ENCODE measurements at regions not wholly inside any gene's neighbourhood (a gene's known extent, or its start where the extent isn't known, plus 50 kb on each side); places are given as distances from the start of the nearest gene placed in this dataset.

- no peak for ATAC-seq (replicated peaks in 1 of 2)
- H3K4me1 Mint-ChIP-seq (ENCODE audit: low read depth): no peaks in the 10 kb centered on the region
- peaks cover 1 to 2% of the 10 kb centered on the region in 2 donors for H3K36me3 Mint-ChIP-seq (ENCODE audit: insufficient read depth in 2 of 2)
- H3K27me3 Mint-ChIP-seq (ENCODE audit: low read depth): no peaks in the 10 kb centered on the region
- peaks cover 8% of the 10 kb centered on the region in 2 donors for H3K9me3 Mint-ChIP-seq
- no peak overlapping the region for H3K27ac Mint-ChIP-seq
- no peak overlapping the region for H3K4me3 Mint-ChIP-seq
- no peak for DNase-seq
Observed at GRCh38 chr22:48838846-48839730, 988.6 kb downstream of the BRD1 start.

- ATAC-seq (replicated peaks in 1 of 2) (no peak), DNase-seq (no peak)
- H3K27me3 Mint-ChIP-seq (ENCODE audit: low read depth): peaks cover 5% of the 10 kb centered on the region
- peaks cover 1 to 2% of the 10 kb centered on the region in 2 donors for H3K36me3 Mint-ChIP-seq (ENCODE audit: insufficient read depth in 2 of 2)
- no peaks in the 10 kb centered on the region for H3K4me1 Mint-ChIP-seq (ENCODE audit: low read depth)
- no peak overlapping the region for H3K4me3 Mint-ChIP-seq
- no peak overlapping the region for H3K27ac Mint-ChIP-seq
- H3K9me3 Mint-ChIP-seq: peaks cover 8 to 11% of the 10 kb centered on the region in 2 donors
Observed at GRCh38 chr22:48838376-48838775, 989.3 kb downstream of the BRD1 start.

GRCh38 chr22:48837341-48837935 is 990.2 kb downstream of the BRD1 start:
- no peak for DNase-seq
- no peak overlapping the region for H3K4me3 Mint-ChIP-seq
- no peak overlapping the region for H3K27ac Mint-ChIP-seq
- no peak for ATAC-seq (replicated peaks in 1 of 2)
- H3K9me3 Mint-ChIP-seq: peaks cover 12 to 15% of the 10 kb centered on the region in 2 donors
- no peaks in the 10 kb centered on the region for H3K4me1 Mint-ChIP-seq (ENCODE audit: low read depth)
- peaks cover 5 to 7% of the 10 kb centered on the region in 2 donors for H3K36me3 Mint-ChIP-seq (ENCODE audit: insufficient read depth in 2 of 2)
- H3K27me3 Mint-ChIP-seq (ENCODE audit: low read depth): peaks cover 9% of the 10 kb centered on the region

- Mint-ChIP-seq H3K4me3 (no peak overlapping the region), H3K27me3 (ENCODE audit: low read depth) (peaks cover 9% of the 10 kb centered on the region), H3K36me3 (ENCODE audit: insufficient read depth in 2 of 2) (peaks cover 5 to 9% of the 10 kb centered on the region in 2 donors), H3K4me1 (ENCODE audit: low read depth) (no peaks in the 10 kb centered on the region), H3K27ac (no peak overlapping the region), H3K9me3 (peaks cover 12 to 15% of the 10 kb centered on the region in 2 donors)
- ATAC-seq (replicated peaks in 1 of 2) (no peak), DNase-seq (no peak)
Observed at GRCh38 chr22:48836673-48837340, 990.9 kb downstream of the BRD1 start.

GRCh38 chr22:48835857-48836672 is 991.6 kb downstream of the BRD1 start:
- H3K27ac Mint-ChIP-seq: no peak overlapping the region
- peaks cover 5 to 9% of the 10 kb centered on the region in 2 donors for H3K36me3 Mint-ChIP-seq (ENCODE audit: insufficient read depth in 2 of 2)
- DNase-seq (no peak), ATAC-seq (replicated peaks in 1 of 2) (no peak)
- peaks cover 15% of the 10 kb centered on the region in 2 donors for H3K9me3 Mint-ChIP-seq
- no peaks in the 10 kb centered on the region for H3K4me1 Mint-ChIP-seq (ENCODE audit: low read depth)
- H3K4me3 Mint-ChIP-seq: no peak overlapping the region
- peaks cover 9% of the 10 kb centered on the region for H3K27me3 Mint-ChIP-seq (ENCODE audit: low read depth)

- peaks cover 15% of the 10 kb centered on the region in 2 donors for H3K9me3 Mint-ChIP-seq
- no peak overlapping the region for H3K27ac Mint-ChIP-seq
- peaks cover 9% of the 10 kb centered on the region for H3K27me3 Mint-ChIP-seq (ENCODE audit: low read depth)
- peaks cover 5 to 9% of the 10 kb centered on the region in 2 donors for H3K36me3 Mint-ChIP-seq (ENCODE audit: insufficient read depth in 2 of 2)
- no peak overlapping the region for H3K4me3 Mint-ChIP-seq
- no peak for ATAC-seq (replicated peaks in 1 of 2)
- no peak for DNase-seq
- no peaks in the 10 kb centered on the region for H3K4me1 Mint-ChIP-seq (ENCODE audit: low read depth)
Observed at GRCh38 chr22:48835364-48835763, 992.3 kb downstream of the BRD1 start.

GRCh38 chr22:48834404-48834803 is 993.3 kb downstream of the BRD1 start:
- Mint-ChIP-seq H3K36me3 (ENCODE audit: insufficient read depth in 2 of 2) (peaks cover 5 to 11% of the 10 kb centered on the region in 2 donors), H3K27me3 (ENCODE audit: low read depth) (peaks cover 11% of the 10 kb centered on the region), H3K4me1 (ENCODE audit: low read depth) (no peaks in the 10 kb centered on the region), H3K4me3 (no peak overlapping the region), H3K9me3 (peaks cover 15% of the 10 kb centered on the region in 2 donors), H3K27ac (no peak overlapping the region)
- DNase-seq: no peak
- ATAC-seq (replicated peaks in 1 of 2): no peak

GRCh38 chr22:48832592-48832991 is 995.1 kb downstream of the BRD1 start:
- peak; percentile 19 to 35 for DNase-seq
- no peak overlapping the region for H3K4me3 Mint-ChIP-seq

GRCh38 chr22:48829908-48830307 is 997.8 kb downstream of the BRD1 start:
- no peak overlapping the region for H3K27ac Mint-ChIP-seq
- DNase-seq (no peak), ATAC-seq (replicated peaks in 1 of 2) (no peak)
- peaks cover 7% of the 10 kb centered on the region in 2 donors for H3K9me3 Mint-ChIP-seq
- peaks cover 15% of the 10 kb centered on the region for H3K27me3 Mint-ChIP-seq (ENCODE audit: low read depth)
- H3K4me3 Mint-ChIP-seq: no peak overlapping the region
- H3K36me3 Mint-ChIP-seq (ENCODE audit: insufficient read depth in 2 of 2): peaks cover 5 to 9% of the 10 kb centered on the region in 2 donors
- no peaks in the 10 kb centered on the region for H3K4me1 Mint-ChIP-seq (ENCODE audit: low read depth)

More at GRCh38 chr22:48832592-48832991, 995.1 kb downstream of the BRD1 start:
- H3K36me3 Mint-ChIP-seq (ENCODE audit: insufficient read depth in 2 of 2): peaks cover 5 to 9% of the 10 kb centered on the region in 2 donors
- H3K9me3 Mint-ChIP-seq: peaks cover 13% of the 10 kb centered on the region in 2 donors
- no peaks in the 10 kb centered on the region for H3K4me1 Mint-ChIP-seq (ENCODE audit: low read depth)
- no peak overlapping the region for H3K27ac Mint-ChIP-seq
- ATAC-seq (replicated peaks in 1 of 2): peak; percentile 61 to 92
- peaks cover 15% of the 10 kb centered on the region for H3K27me3 Mint-ChIP-seq (ENCODE audit: low read depth)

GRCh38 chr22:48828688-48829087 is 999.0 kb downstream of the BRD1 start:
- peaks cover 7% of the 10 kb centered on the region in 2 donors for H3K9me3 Mint-ChIP-seq
- no peak overlapping the region for H3K4me3 Mint-ChIP-seq
- no peaks in the 10 kb centered on the region for H3K4me1 Mint-ChIP-seq (ENCODE audit: low read depth)
- ATAC-seq (replicated peaks in 1 of 2) (no peak), DNase-seq (no peak)
- peaks cover 5 to 9% of the 10 kb centered on the region in 2 donors for H3K36me3 Mint-ChIP-seq (ENCODE audit: insufficient read depth in 2 of 2)
- no peak overlapping the region for H3K27ac Mint-ChIP-seq
- H3K27me3 Mint-ChIP-seq (ENCODE audit: low read depth): peaks cover 13% of the 10 kb centered on the region

GRCh38 chr22:48827904-48828555 is 999.6 kb downstream of the BRD1 start:
- Mint-ChIP-seq H3K36me3 (ENCODE audit: insufficient read depth in 2 of 2) (peaks cover 2 to 6% of the 10 kb centered on the region in 2 donors), H3K27me3 (ENCODE audit: low read depth) (peaks cover 6% of the 10 kb centered on the region), H3K4me3 (no peak overlapping the region), H3K27ac (no peak overlapping the region), H3K9me3 (peaks cover under 1 to 4% of the 10 kb centered on the region in 2 donors), H3K4me1 (ENCODE audit: low read depth) (no peaks in the 10 kb centered on the region)
- no peak for ATAC-seq (replicated peaks in 1 of 2)
- no peak for DNase-seq

GRCh38 chr22:48827268-48827846 is 1000.3 kb downstream of the BRD1 start:
- peaks cover 0 to 3% of the 10 kb centered on the region in 2 donors for H3K9me3 Mint-ChIP-seq

More at GRCh38 chr22:48827268-48827846, 1000.3 kb downstream of the BRD1 start:
- no peak overlapping the region for H3K4me3 Mint-ChIP-seq
- H3K4me1 Mint-ChIP-seq (ENCODE audit: low read depth): no peaks in the 10 kb centered on the region
- DNase-seq (no peak), ATAC-seq (replicated peaks in 1 of 2) (no peak)
- peaks cover 6% of the 10 kb centered on the region for H3K27me3 Mint-ChIP-seq (ENCODE audit: low read depth)
- H3K27ac Mint-ChIP-seq: no peak overlapping the region
- peaks cover 2 to 5% of the 10 kb centered on the region in 2 donors for H3K36me3 Mint-ChIP-seq (ENCODE audit: insufficient read depth in 2 of 2)
